DOHH2 (cell line): ENCODE measurements at regions not wholly inside any gene's neighbourhood (a gene's known extent, or its start where the extent isn't known, plus 50 kb on each side); places are given as distances from the start of the nearest gene placed in this dataset.

Experiments
- EZH2phosphoT487 ChIP-seq: fragments of 200-600 bp; sonication (generic); IDR thresholded peaks from 2 replicates; pipeline ENCODE4 v1.6.1; 2017; ENCODE audit warnings: borderline replicate concordance, mild to moderate bottlenecking, antibody characterized with exemption, low read length, moderate library complexity, mixed read lengths
- TF ChIP-seq, protein P1 (sequence below): fragments of 200-600 bp; sonication (generic); IDR thresholded peaks from one replicate; pipeline ENCODE4 v1.5.1; 2014; ENCODE audit warnings: antibody characterized with exemption, mild to moderate bottlenecking, low read depth, low read length; ENCODE audit not compliant: poor library complexity, severe bottlenecking

DNA sequence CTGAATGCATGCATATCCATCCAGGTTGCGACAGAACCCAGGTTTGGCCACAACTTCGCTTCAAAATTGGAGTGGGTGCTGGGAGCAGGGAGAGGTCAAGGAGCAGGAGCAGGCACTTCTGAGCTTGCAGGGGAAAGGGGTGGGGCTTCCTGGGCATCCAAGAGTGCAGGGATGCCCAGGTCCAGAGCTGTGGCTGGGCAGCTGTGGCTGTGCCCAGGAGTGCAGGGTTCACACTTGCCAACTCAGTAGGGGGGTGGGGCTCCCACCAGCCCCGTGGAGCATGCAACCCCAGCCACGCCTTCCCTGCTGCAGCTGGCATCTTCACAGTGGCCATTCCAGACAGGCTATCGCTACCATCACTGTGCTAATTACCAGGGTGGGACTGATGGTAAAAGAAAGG, 115.3 kb upstream of the MTNR1B start:
- TF ChIP-seq, protein P1, sequence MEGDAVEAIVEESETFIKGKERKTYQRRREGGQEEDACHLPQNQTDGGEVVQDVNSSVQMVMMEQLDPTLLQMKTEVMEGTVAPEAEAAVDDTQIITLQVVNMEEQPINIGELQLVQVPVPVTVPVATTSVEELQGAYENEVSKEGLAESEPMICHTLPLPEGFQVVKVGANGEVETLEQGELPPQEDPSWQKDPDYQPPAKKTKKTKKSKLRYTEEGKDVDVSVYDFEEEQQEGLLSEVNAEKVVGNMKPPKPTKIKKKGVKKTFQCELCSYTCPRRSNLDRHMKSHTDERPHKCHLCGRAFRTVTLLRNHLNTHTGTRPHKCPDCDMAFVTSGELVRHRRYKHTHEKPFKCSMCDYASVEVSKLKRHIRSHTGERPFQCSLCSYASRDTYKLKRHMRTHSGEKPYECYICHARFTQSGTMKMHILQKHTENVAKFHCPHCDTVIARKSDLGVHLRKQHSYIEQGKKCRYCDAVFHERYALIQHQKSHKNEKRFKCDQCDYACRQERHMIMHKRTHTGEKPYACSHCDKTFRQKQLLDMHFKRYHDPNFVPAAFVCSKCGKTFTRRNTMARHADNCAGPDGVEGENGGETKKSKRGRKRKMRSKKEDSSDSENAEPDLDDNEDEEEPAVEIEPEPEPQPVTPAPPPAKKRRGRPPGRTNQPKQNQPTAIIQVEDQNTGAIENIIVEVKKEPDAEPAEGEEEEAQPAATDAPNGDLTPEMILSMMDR, result no peak
- TF ChIP-seq EZH2phosphoT487, result no peak
